ENCODE measurements at regions not wholly inside any gene's neighbourhood (a gene's known extent, or its start where the extent isn't known, plus 50 kb on each side); places are given as distances from the start of the nearest gene placed in this dataset.

GRCh38 chr2:2681711-2682251 is 350.7 kb upstream of the MYT1L start:
- TF ChIP-seq, protein P1, sequence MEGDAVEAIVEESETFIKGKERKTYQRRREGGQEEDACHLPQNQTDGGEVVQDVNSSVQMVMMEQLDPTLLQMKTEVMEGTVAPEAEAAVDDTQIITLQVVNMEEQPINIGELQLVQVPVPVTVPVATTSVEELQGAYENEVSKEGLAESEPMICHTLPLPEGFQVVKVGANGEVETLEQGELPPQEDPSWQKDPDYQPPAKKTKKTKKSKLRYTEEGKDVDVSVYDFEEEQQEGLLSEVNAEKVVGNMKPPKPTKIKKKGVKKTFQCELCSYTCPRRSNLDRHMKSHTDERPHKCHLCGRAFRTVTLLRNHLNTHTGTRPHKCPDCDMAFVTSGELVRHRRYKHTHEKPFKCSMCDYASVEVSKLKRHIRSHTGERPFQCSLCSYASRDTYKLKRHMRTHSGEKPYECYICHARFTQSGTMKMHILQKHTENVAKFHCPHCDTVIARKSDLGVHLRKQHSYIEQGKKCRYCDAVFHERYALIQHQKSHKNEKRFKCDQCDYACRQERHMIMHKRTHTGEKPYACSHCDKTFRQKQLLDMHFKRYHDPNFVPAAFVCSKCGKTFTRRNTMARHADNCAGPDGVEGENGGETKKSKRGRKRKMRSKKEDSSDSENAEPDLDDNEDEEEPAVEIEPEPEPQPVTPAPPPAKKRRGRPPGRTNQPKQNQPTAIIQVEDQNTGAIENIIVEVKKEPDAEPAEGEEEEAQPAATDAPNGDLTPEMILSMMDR (IDR thresholded peaks at IDR 0.05): no peak
- no peak for TF ChIP-seq POLR2A (IDR thresholded peaks at IDR 0.05)

Measured in right lobe of liver (tissue), 4 donors.